GM18520 (cell line): ENCODE measurements at regions not wholly inside any gene's neighbourhood (a gene's known extent, or its start where the extent isn't known, plus 50 kb on each side); places are given as distances from the start of the nearest gene placed in this dataset.
"Not testable (repeated sequence)": the region's sequence is repeated elsewhere in the genome, so short reads cannot be mapped to it uniquely, and the experiment has no call there.

Experiments
- ATAC-seq: cut with Tn5 transposase; IDR thresholded peaks from one replicate; pipeline ENCODE4 v1.9.1; 2021; ENCODE audit not compliant: unreplicated experiment

- ATAC-seq: no peak
Measured at GRCh38 chr6:103699769-103700168, 1160.0 kb downstream of the HACE1 start.

GRCh38 chr6:103687430-103687829 lies 1172.3 kb downstream of the HACE1 start:
- no peak for ATAC-seq

- peak; percentile 43 for ATAC-seq
Measured at GRCh38 chr6:103680116-103680515, 1179.6 kb downstream of the HACE1 start.

- no peak for ATAC-seq
Measured at GRCh38 chr6:103677290-103677689, 1182.4 kb downstream of the HACE1 start.

GRCh38 chr6:103675807-103676406 lies 1183.8 kb downstream of the HACE1 start:
- ATAC-seq: no peak

- ATAC-seq: no peak
Measured at GRCh38 chr6:103674790-103675189, 1184.9 kb downstream of the HACE1 start.

GRCh38 chr6:103672169-103672568 lies 1187.5 kb downstream of the HACE1 start:
- ATAC-seq: no peak

GRCh38 chr6:103629613-103630012 lies 1230.1 kb downstream of the HACE1 start:
- no peak for ATAC-seq

GRCh38 chr6:103617642-103618041 lies 1242.1 kb downstream of the HACE1 start:
- no peak for ATAC-seq

GRCh38 chr6:103587722-103588121 lies 1272.0 kb downstream of the HACE1 start:
- ATAC-seq: no peak

- ATAC-seq: no peak
Measured at GRCh38 chr6:103578115-103578514, 1281.6 kb downstream of the HACE1 start.

- no peak for ATAC-seq
Measured at GRCh38 chr6:103570431-103570830, 1289.3 kb downstream of the HACE1 start.

- no peak for ATAC-seq
Measured at GRCh38 chr6:103554911-103555310, 1304.8 kb downstream of the HACE1 start.

GRCh38 chr6:103538381-103538780 lies 1321.3 kb downstream of the HACE1 start:
- no peak for ATAC-seq

GRCh38 chr6:103534814-103535213 lies 1324.9 kb downstream of the HACE1 start:
- no peak for ATAC-seq

GRCh38 chr6:103534095-103534494 lies 1325.6 kb downstream of the HACE1 start:
- ATAC-seq: no peak

GRCh38 chr6:103522045-103522444 lies 1337.7 kb downstream of the HACE1 start:
- ATAC-seq: no peak

GRCh38 chr6:103516336-103516735 lies 1343.4 kb downstream of the HACE1 start:
- ATAC-seq: no peak

GRCh38 chr6:103507052-103507451 lies 1352.7 kb downstream of the HACE1 start:
- no peak for ATAC-seq

GRCh38 chr6:103505155-103505518 lies 1354.6 kb downstream of the HACE1 start:
- ATAC-seq: no peak

GRCh38 chr6:103504501-103505154 lies 1355.1 kb downstream of the HACE1 start:
- no peak for ATAC-seq

- ATAC-seq: not testable (repeated sequence)
Measured at GRCh38 chr6:103496588-103496987, 1363.1 kb downstream of the HACE1 start.

- ATAC-seq: no peak
Measured at GRCh38 chr6:103456652-103457051, 1403.1 kb downstream of the HACE1 start.
